HCEC 1CT (cell line): ENCODE measurements at regions not wholly inside any gene's neighbourhood (a gene's known extent, or its start where the extent isn't known, plus 50 kb on each side); places are given as distances from the start of the nearest gene placed in this dataset.
A peak's percentile ranks its signal among the peaks of the same experiment; 100 is the strongest.
"Not testable (repeated sequence)": the region's sequence is repeated elsewhere in the genome, so short reads cannot be mapped to it uniquely, and the experiment has no call there.

Experiments
- DNase-seq: peaks from one replicate; pipeline ENCODE4 v3.0.0-alpha.2; 2017

DNA sequence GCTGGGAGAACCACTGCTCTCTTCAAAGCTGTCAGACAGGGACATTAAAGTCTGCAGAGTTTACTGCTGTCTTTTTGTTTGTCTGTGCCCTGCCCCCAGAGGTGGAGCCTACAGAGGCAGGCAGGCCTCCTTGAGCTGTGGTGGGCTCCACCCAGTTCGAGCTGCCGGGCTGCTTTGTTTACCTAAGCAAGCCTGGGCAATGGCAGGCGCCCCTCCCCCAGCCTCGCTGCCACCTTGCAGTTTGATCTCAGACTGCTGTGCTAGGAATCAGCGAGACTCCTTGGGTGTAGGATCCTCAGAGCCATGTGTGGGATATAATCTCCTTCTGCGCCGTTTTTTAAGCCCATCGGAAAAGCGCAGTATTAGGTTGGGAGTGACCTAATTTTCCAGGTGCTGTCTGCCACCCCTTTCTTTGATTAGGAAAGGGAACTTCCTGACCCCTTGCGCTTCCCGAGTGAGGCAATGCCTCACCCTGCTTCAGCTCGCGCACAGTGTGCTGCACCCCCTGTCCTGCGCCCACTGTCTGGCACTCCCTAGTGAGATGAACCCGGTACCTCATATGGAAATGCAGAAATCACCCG is 298.3 kb upstream of the MIS18BP1 start:
- not testable (repeated sequence) for DNase-seq

DNA sequence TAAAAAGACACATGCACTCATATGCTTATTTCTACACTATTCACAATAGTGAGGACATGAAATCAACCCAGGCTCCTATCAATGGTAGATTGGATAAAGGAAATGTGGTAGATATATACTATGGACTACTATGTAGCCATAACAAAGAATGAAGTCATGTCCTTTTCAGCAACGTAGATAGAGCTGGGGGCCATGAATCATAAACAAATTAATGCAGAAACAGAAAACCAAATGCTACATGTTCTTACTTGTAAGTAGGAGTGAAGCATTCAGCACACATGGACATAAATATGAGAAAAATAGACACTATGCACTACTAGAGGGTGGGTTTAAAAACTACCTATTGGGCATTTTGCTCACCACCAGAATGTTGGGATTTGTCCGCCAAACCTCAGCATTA is 278.0 kb upstream of the MIS18BP1 start:
- DNase-seq: no peak

DNA sequence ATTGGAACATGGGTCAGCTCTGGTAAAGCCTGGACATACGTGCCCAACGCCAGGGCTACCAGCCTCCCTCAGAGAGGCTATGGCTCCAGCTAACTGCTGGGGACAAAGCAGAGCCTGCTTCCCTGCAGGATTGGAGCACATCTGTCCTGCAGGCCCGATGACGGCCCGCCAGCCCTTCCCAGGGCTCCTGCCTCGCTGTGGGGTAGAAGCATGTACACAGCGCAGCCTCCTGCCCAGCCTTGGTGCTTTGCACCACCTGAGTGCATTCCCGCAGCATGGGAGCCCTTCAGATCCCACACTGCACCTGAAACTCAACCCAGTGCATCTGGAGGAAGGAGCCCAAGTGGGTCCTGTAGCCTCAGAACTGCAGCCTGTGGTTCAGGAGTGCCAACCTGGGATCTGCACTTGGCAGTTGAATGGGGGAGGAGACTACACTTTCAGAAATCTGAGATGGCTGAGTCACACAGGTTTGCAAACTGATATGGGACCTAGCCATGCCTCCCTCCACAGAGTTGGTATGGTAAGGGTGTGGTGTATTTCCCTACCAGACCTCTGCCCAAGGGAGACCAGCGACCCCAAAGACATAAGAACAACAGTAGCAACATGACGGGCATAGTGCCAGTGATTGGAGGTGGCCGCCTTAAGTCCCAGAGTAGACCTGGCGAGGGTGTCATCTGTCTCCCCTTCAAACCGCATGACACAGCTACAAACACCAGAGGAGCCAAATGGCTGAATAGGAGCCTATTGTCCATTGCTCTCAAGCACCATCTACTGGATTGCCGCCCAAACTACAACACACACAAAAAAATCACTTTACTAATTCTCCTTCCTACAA is 273.9 kb upstream of the MIS18BP1 start:
- DNase-seq: no peak

DNA sequence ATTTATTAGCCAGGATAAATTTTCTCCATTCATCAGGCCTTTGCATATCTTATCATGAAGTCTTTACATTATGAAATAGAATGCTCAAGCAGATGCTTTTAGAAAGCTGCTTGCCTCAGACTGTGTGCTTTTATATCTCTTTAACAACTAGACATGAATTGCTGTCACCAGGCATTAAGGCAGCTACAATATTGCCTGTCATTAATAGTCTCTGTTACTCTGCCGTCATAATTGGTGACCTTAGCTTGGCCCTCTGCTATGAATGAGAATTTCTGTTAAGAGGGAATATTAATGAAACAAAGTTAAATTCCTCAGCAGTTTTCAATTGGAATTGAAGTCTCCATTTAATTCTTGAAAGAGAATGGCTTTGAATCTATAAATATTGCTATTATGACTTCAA is 266.8 kb upstream of the MIS18BP1 start:
- DNase-seq: no peak

DNA sequence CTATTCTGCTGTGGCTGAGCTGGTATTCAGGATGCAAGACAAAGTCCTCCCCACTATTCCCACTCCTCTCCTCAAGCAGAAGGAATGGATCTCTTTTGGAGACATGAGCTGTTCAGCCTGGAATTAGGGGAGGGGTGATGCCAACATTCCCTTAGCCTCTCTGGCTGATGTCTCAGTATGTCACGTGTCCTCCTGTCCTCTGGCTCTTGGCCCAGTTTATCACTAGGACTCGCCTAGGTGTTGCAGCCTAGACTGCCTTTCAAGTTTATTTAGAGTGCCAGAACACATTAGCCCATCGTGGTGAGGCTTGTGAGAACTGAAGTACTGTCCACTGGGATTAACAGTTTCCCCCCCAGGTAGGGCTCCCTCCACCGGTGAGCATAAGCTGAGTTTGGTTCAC is 239.9 kb upstream of the MIS18BP1 start:
- no peak for DNase-seq

DNA sequence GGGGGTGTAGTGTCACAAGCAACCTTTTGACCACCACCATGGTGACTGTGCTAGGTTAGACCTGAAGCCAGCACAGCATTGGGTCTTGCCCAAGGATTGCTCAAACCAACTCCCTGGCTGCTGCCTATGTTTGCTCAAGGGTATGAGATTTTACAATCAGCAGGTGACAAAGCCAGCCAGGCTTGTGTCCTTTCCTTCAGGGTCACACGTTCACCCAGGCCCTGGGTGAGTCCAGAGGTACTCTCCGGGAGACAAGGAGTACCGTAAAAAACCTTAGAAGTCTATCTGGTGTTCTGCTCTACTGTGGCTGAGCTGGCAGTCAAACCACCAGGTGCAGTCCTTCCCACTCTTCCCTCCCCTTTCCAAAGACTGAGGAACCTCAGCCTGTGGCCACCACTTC is 238.9 kb upstream of the MIS18BP1 start:
- DNase-seq: no peak

DNA sequence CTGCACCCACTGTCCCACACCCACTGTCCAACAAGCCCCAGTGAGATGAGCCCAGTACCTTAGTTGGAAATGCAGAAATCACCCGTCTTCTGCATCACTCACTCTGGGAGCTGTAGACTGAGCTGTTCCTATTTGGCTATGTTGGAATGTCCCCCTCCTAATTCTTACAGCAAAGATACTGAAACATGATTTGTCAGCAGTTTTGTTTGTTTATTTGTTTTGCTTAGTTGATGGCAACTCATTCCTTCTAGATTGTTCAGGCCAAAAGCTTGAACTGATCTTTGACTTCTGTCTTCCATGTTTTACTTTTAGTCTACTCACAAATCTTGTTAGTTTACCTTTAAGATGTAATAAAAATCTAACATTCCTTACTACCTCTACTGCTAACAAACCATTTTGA is 233.6 kb upstream of the MIS18BP1 start:
- DNase-seq: no peak

DNA sequence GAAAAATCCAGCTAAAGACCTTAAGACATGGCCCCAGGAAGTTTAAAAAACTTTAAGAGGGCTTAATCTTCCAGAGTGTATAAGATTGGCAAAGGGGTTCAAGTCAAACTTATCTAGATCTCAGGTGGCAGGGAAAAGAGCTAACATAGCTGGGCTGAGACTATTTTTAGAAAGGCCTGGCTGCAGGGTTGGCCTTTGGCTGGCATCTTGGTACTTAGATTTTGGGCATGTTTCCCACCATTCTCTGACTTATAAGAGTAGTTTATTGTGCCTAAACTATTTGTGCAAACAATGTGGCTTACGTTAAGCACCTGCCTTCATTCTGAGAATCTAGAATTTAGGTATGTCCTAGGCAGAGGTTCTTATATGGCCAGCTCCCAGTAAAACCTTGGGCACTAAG is 214.0 kb upstream of the MIS18BP1 start:
- DNase-seq: no peak

DNA sequence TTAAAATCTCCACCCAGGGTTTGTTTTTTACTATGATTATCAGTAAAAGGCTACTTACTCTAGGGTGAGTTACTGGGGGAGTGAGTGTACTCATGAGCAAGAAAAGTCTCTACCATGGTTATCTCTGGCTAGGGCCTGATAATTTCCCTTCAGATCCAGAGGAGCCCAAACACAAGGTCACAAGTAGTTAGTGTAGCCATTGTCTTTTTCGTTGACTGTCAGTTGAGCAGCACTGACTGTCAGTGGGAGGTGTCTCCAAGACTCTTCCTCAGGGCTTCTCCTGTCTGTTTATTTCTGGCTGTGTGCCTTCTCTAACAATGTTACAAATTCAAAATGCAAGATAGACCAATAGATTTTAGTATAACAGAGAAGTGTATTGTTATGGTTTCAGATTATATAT is 181.2 kb upstream of the MIS18BP1 start:
- DNase-seq: no peak

DNA sequence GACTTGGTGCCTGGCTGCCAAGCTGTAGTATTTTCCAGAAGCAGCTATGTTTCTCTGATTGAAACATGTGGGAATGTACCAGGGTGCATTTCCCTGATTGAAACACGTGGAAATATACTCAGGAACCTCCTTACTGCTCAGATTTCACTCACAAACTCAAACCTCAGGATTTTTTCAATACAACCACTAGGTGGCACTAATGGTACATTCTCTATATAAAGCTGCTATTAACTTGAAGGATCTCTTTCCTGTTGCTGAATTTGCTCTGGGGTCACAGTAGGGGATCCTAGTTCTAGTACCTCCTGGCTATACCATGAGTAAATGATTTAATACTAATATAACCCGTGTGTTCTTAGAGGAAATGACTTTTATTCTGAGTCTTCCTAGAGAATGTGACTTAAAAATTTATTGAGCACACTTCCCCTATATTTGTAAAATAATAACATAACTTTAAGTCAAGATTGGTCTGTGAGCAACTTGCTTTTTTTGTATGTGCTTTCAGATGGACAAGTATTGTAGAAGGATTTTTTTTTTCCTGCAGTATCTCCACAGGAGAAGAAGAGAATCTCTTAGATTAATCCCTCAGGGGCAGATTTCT is 173.8 kb upstream of the MIS18BP1 start:
- peak; percentile 27 for DNase-seq

DNA sequence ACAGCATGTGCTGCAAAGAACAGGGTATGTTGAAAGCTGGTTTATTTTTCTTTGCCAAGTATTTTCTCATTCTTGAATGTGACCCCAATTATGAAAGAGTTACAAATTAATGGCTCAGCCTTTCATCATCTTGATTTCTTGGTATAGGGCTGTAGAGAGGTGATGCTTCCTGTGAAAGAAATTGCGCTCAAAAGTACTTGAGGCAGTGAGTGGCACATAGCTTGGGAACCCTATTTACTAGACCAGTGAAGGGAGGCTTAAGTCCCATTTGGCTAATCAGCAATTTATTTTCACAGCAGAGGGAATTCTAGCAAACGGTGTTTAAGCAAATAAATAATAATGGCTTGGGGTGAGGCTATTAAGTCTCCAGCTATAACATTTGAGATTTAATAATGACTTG is 153.9 kb upstream of the MIS18BP1 start:
- DNase-seq: no peak

DNA sequence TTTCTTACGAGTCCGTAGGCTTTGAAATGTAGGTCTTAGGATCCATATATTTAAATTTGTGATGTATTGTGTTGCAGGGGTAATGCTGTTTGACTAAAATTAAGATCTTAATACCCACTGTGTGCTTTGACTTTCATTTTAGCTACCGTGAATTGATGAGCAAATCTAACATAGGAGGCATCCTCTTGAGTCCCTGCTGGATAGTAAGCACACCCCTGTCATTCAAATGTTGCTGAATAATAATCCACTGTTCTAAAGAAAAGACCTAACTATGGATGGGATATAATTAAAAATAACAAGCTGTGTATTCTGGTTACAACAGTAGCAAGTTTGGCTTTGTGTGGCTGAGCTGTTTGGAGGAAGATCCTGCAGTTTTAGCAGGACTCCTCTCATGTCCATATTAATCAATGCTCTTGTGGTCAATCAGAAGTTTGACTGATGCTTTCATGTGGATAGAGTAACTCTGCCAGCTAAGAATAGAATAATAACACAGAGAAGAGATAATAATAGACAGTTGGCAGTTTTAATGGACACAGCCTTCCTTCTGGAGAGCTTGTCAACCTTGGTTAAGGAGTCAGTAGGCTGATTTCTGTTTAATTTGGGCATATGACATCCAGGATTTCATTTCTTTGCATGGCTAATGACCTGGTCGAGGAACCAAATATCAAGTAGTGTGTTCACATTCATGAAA is 148.1 kb upstream of the MIS18BP1 start:
- DNase-seq: no peak

DNA sequence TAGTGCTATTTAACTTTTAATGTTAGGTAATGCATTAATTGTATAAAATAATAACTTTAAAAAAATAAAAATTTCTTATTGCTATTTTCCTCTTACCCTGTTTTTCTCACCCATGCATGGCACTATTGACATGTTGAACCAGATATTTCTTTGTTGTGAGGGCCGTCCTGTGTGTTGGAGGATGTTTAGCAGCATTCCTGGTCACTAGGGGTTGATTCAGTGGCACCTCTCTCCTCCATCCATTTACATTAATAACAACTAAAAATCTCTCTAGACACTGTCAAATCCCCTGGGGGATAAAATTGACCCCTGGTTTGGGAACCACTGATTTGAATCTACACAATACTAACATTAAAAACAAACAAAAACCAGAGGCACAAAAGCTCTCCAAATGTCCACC is 147.5 kb upstream of the MIS18BP1 start:
- no peak for DNase-seq

DNA sequence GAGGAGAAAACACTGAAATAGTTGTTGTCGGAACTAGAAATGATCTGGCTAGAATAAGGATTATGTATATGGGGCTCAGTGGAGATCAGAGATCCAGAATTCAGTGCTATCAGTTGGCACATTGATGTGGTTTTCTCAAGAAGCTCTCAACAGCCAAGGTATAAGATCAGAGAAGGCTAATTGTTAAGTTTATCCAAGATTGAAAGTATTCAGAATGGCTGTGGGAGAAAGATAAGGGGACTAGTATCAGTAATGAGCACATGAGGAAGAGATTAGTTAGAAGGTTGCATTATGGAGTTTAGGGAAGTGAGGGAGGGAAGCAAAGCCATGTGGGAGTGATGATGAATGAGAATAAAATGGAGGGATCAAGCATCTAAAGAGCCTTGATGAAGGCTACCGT is 128.1 kb upstream of the MIS18BP1 start:
- no peak for DNase-seq

DNA sequence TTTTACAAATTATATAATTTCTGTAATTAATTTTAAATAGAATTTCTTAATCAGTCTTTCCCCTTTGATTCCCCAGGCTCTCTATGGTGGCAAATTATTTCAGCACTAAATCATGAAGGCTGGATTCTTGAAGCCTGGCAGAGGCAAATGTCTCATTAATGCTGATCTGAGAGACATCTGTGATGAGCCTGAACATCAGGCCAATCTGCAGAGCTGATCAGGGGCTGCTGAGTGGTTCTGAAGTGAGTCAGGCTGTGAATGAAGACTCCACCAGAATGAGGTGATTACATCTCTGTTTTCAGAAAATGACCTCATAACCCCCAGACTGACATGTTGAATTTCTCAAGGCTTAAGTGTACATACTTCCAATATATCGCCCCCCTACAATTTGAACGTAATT is 124.2 kb upstream of the MIS18BP1 start:
- DNase-seq: no peak

DNA sequence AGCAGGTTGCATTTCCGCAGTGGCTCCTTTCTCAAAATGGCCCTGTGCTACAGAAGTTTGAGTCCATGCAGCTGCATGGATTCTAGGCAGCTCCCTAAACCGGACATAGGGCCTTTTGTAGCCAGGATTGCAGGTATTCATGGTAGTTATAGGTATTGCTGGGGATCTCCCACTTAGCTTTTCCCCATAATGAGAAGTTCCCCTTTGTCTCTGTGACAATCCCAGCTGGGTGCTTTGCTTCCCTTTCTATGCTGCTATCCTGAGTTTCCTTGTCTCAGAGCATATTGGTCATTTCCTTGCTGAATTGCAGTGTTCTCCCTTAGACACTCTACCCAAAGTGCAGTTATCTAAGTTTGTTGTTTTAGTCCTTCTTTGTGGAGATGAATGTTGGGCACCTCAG is 120.9 kb upstream of the MIS18BP1 start:
- no peak for DNase-seq

DNA sequence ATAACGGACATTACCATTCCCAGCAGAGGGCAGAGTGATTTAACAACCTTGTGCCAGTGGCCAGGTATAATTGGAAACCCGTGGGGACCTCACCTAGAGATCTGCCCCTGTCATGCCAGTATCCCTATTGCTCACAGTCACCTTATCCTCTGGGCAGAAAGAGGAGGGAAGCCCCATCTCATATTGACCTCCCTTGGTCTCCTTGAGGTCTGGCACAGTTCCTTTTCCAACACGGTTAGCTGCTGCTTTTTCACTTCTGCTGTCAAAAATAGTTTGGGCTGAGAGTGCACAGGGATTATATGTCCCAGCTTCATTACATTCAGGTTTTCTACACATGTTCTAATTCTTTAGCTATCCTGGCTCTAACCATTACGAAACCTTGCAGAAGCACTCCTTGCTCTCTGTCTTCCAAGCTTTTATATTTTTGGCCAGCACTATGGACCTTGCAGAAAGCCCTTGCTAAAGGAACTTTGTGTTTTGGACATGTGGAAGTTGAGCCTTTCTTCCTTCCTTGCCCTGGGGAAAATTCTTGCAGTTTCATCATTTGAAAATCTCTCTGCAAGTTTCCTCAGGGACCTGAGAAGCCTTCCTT is 111.7 kb upstream of the MIS18BP1 start:
- DNase-seq: no peak

DNA sequence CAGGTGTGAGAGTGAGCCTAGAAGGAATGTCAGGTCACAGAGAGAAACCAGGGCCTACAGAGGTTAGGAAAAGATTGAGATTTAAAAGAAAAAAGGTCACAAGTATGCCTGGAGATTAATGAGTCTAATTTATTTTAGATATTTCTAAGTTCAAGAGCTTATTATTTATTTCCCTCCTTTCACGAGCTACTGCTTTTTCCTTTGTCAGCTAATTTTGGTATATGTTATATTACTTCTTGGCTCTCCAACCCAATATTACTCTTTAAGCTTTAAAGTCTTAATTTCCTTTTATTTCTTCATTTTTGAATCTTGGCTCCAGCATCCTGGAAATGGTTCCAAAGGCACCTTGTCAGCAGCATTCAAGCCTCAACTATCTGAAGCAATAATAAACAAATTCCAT is 109.5 kb upstream of the MIS18BP1 start:
- no peak for DNase-seq

DNA sequence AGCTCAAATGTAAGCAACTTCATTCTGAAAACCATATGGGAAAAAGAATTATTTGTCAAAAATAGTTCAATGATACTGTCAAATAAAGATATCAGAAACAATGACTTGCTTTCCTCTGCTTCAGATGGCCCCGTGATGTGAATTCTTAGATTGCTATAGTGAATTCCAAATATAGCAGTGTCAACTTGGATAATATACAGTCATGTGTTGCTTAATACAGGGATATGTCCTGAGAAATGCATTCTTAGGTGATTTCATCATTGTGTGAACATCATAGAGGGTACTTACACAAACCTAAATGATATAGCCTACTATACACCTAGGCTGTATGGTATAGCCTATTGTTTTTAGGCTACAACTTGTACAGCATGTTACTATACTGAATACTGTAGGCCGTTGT is 108.7 kb upstream of the MIS18BP1 start:
- DNase-seq: no peak

DNA sequence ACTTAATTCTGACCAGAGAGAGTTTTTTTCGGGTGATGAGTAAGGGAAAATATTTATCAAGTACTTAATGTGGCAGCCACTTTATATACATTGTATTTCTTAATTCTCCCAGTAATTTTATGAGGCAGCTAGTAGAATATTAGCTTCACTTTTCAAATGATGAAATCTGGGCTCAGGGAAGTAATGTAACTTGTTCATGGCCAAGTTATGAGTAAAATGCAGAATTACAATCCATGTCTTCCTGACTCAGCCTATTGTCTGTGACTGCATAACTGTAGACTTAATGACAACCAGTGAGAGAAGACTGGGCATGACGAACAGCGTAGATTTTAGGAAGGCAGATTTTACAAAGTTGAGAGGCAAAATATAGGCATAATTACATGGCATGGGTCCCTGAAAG is 106.7 kb upstream of the MIS18BP1 start:
- DNase-seq: no peak

DNA sequence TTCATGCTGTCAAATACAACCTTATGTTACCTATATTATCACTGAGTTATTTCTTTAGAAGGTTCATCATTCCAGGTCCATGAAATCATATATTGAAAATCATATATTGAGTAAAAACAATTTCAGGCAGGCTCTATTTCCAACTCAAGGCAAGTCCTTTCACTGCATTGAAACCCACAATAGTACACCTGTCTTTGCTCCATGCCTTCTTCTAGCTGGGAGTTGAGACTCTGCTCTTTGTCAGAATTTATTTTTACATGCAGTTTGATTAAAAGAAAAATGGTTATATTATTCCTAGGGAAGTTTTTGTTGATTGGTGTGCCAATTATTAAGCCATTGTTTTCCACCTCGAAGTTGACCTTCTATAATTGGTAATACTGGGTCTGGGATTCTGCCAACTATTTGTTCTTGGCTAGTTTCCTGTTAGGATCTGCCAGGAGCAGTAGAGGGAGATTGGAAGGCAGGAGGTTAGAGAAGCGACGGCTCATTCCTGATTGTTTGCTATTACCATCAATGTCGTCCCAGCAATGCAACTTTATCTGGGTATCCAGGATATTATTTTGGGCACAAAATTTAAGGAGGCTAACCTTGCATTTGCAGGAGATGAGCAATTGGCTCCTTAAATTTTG is 79.5 kb upstream of the MIS18BP1 start:
- DNase-seq: no peak

DNA sequence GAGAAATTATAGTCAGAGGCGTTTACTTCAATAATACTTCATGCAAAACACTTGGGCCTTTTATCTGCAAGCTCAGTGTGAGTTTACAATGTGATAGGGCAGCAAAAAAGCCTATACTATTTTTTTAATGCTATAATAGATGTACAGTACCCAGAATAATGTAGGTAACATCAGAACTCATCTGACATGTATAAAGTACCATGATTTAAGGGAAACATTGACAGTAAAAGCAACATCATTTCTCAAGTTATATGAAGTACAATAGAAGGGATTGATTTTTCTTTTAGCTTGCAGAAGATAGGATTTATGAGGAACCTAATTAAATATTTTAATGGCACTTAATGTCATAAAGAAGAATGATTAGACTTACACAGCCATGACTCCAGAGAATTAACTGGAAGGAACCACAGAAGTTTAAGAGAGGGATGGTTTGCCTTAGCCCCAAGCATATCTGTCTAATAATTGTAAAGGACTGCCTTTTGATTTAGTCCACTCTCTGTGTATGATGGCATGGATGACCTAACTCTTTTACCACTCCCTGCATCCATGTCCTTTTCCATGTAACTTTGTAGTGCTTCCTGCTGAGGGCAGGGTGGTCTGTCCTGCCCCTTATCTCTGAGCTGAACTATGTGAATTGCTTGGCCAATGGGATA is 55.9 kb upstream of the MIS18BP1 start:
- no peak for DNase-seq
